ENCODE measurements at regions not wholly inside any gene's neighbourhood (a gene's known extent, or its start where the extent isn't known, plus 50 kb on each side); places are given as distances from the start of the nearest gene placed in this dataset.
"Not testable (repeated sequence)": the region's sequence is repeated elsewhere in the genome, so short reads cannot be mapped to it uniquely, and the experiment has no call there.

GRCh38 chr18:75966431-75966830 is 528.6 kb downstream of the ZNF516 start:
- Histone ChIP-seq H3K36me3 (replicated peaks; ENCODE audit: insufficient read depth, low read length) (no peaks in the 10 kb centered on the region), H2AFZ (ENCODE audit: low read length) (no peak overlapping the region), H3K27me3 (replicated peaks; ENCODE audit: insufficient read depth, low read length) (no peaks in the 10 kb centered on the region), H3F3A (ENCODE audit: insufficient read depth, low read length) (no peaks in the 10 kb centered on the region), H3K9me3 (replicated peaks; ENCODE audit: insufficient read depth, low read length) (no peaks in the 10 kb centered on the region), H3K27ac (ENCODE audit: low read length) (no peak overlapping the region), H3K9me2 (replicated peaks; ENCODE audit: insufficient read depth, low read length) (no peaks in the 10 kb centered on the region), H4K20me1 (ENCODE audit: insufficient read depth, low read length) (no peaks in the 10 kb centered on the region), H3K4me2 (ENCODE audit: low read depth, low read length) (no peak overlapping the region), H3K4me1 (ENCODE audit: low read length) (no peaks in the 10 kb centered on the region), H3K9ac (ENCODE audit: low read length) (no peak overlapping the region), H3K79me2 (ENCODE audit: low read length) (no peaks in the 10 kb centered on the region), H3K4me3 (ENCODE audit: low read length) (no peak overlapping the region)
- TF ChIP-seq EZH2phosphoT487 (IDR thresholded peaks at IDR 0.05; ENCODE audit: low read length) (no peak), EZH2 (optimal IDR thresholded peaks at IDR 0.05; ENCODE audit: low read depth, low read length) (no peak)
- TF ChIP-seq, protein P1, sequence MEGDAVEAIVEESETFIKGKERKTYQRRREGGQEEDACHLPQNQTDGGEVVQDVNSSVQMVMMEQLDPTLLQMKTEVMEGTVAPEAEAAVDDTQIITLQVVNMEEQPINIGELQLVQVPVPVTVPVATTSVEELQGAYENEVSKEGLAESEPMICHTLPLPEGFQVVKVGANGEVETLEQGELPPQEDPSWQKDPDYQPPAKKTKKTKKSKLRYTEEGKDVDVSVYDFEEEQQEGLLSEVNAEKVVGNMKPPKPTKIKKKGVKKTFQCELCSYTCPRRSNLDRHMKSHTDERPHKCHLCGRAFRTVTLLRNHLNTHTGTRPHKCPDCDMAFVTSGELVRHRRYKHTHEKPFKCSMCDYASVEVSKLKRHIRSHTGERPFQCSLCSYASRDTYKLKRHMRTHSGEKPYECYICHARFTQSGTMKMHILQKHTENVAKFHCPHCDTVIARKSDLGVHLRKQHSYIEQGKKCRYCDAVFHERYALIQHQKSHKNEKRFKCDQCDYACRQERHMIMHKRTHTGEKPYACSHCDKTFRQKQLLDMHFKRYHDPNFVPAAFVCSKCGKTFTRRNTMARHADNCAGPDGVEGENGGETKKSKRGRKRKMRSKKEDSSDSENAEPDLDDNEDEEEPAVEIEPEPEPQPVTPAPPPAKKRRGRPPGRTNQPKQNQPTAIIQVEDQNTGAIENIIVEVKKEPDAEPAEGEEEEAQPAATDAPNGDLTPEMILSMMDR (IDR thresholded peaks at IDR 0.05; ENCODE audit: low read length): no peak
- DNase-seq: no peak

DNA sequence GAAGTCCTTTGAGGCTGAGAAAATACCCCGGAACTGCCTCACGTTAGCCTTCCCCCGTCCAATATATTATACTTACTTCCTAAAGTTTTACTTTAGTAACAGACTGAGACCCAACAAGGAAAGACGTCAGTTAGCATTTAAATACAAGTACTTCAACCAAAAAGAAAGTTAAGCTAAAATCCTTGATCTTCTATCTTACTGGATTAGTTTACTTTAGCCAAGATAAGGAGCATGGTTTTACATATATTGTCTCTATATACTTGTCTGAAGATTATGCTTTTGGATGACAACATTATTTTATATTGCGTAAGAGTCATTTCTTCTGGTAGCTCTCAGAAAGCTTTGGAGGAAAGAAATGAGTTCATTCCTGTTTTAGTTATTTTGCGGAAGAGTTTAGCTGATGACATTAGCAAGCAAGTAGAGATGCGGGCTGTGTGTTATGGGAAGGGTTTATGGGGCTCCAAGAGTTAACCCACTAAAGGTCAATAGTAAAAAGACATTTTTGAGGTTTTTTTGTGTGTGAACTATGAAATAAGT is 532.9 kb downstream of the ZNF516 start:
- no peaks in the 10 kb centered on the region for H3K79me2 ChIP-seq (ENCODE audit: low read length)
- H3K36me3 ChIP-seq (replicated peaks; ENCODE audit: insufficient read depth, low read length): no peaks in the 10 kb centered on the region
- no peaks in the 10 kb centered on the region for H3K27me3 ChIP-seq (replicated peaks; ENCODE audit: insufficient read depth, low read length)
- no peak overlapping the region for H3K4me2 ChIP-seq (ENCODE audit: low read depth, low read length)
- no peaks in the 10 kb centered on the region for H3K9me2 ChIP-seq (replicated peaks; ENCODE audit: insufficient read depth, low read length)
- DNase-seq: no peak
- no peak overlapping the region for H3K4me3 ChIP-seq (ENCODE audit: low read length)
- TF ChIP-seq, protein P1 (IDR thresholded peaks at IDR 0.05; ENCODE audit: low read length): no peak
- TF ChIP-seq EZH2phosphoT487 (IDR thresholded peaks at IDR 0.05; ENCODE audit: low read length) (no peak), EZH2 (optimal IDR thresholded peaks at IDR 0.05; ENCODE audit: low read depth, low read length) (no peak)
- no peaks in the 10 kb centered on the region for H3F3A ChIP-seq (ENCODE audit: insufficient read depth, low read length)
- no peak overlapping the region for H3K9ac ChIP-seq (ENCODE audit: low read length)
- no peak overlapping the region for H3K27ac ChIP-seq (ENCODE audit: low read length)
- no peaks in the 10 kb centered on the region for H3K9me3 ChIP-seq (replicated peaks; ENCODE audit: insufficient read depth, low read length)
- H2AFZ ChIP-seq (ENCODE audit: low read length): no peak overlapping the region
- H4K20me1 ChIP-seq (ENCODE audit: insufficient read depth, low read length): no peaks in the 10 kb centered on the region
- no peaks in the 10 kb centered on the region for H3K4me1 ChIP-seq (ENCODE audit: low read length)

DNA sequence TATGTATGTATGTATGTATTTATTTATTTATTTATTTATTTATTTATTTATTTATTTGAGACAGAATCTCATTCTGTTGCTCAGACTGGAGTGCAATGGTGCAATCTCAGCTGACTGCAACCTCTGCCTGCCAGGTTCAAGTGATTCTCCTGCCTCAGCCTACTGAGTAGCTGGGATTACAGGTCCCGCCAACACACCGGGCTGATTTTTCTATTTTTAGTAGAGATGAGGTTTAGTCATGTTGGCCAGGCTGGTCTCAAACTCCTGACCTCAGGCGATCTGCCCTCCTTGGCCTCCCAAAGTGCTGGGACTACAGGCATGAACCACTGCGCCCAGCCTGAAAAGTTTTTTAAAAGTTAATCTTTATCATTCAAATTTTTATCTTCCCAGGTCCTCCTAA is 532.9 kb upstream of the SMIM21 start:
- not testable (repeated sequence) for H3K9me2 ChIP-seq (replicated peaks; ENCODE audit: insufficient read depth, low read length); H2AFZ ChIP-seq (ENCODE audit: low read length); H4K20me1 ChIP-seq (ENCODE audit: insufficient read depth, low read length); H3K9ac ChIP-seq (ENCODE audit: low read length); DNase-seq; H3F3A ChIP-seq (ENCODE audit: insufficient read depth, low read length); H3K27ac ChIP-seq (ENCODE audit: low read length); H3K36me3 ChIP-seq (replicated peaks; ENCODE audit: insufficient read depth, low read length); H3K79me2 ChIP-seq (ENCODE audit: low read length); H3K27me3 ChIP-seq (replicated peaks; ENCODE audit: insufficient read depth, low read length); H3K4me2 ChIP-seq (ENCODE audit: low read depth, low read length); H3K4me3 ChIP-seq (ENCODE audit: low read length); H3K9me3 ChIP-seq (replicated peaks; ENCODE audit: insufficient read depth, low read length); H3K4me1 ChIP-seq (ENCODE audit: low read length)

GRCh38 chr18:75959150-75959549 is 531.6 kb upstream of the SMIM21 start:
- H3K27ac ChIP-seq (ENCODE audit: low read length): no peak overlapping the region
- H3K4me3 ChIP-seq (ENCODE audit: low read length): no peak overlapping the region
- no peaks in the 10 kb centered on the region for H3K79me2 ChIP-seq (ENCODE audit: low read length)
- DNase-seq: no peak
- H3K9me2 ChIP-seq (replicated peaks; ENCODE audit: insufficient read depth, low read length): no peaks in the 10 kb centered on the region
- H3K4me1 ChIP-seq (ENCODE audit: low read length): no peaks in the 10 kb centered on the region
- TF ChIP-seq EZH2 (optimal IDR thresholded peaks at IDR 0.05; ENCODE audit: low read depth, low read length) (no peak), EZH2phosphoT487 (IDR thresholded peaks at IDR 0.05; ENCODE audit: low read length) (no peak)
- TF ChIP-seq, protein P1 (IDR thresholded peaks at IDR 0.05; ENCODE audit: low read length): no peak
- H4K20me1 ChIP-seq (ENCODE audit: insufficient read depth, low read length): no peaks in the 10 kb centered on the region
- H3K27me3 ChIP-seq (replicated peaks; ENCODE audit: insufficient read depth, low read length): no peaks in the 10 kb centered on the region
- H3F3A ChIP-seq (ENCODE audit: insufficient read depth, low read length): no peaks in the 10 kb centered on the region
- no peak overlapping the region for H2AFZ ChIP-seq (ENCODE audit: low read length)
- no peak overlapping the region for H3K9ac ChIP-seq (ENCODE audit: low read length)
- H3K4me2 ChIP-seq (ENCODE audit: low read depth, low read length): no peak overlapping the region
- H3K36me3 ChIP-seq (replicated peaks; ENCODE audit: insufficient read depth, low read length): no peaks in the 10 kb centered on the region
- no peaks in the 10 kb centered on the region for H3K9me3 ChIP-seq (replicated peaks; ENCODE audit: insufficient read depth, low read length)
